ENCODE measurements at regions not wholly inside any gene's neighbourhood (a gene's known extent, or its start where the extent isn't known, plus 50 kb on each side); places are given as distances from the start of the nearest gene placed in this dataset.

GRCh38 chr3:76387000-76387399, 601.7 kb upstream of the ZNF717 start:
- Mint-ChIP-seq H3K27ac (no peak overlapping the region), H3K4me3 (no peak overlapping the region), H3K4me1 (ENCODE audit: low read depth) (no peaks in the 10 kb centered on the region), H3K27me3 (ENCODE audit: low read depth) (no peaks in the 10 kb centered on the region), H3K9me3 (peaks cover 5 to 8% of the 10 kb centered on the region in 2 donors), H3K36me3 (ENCODE audit: insufficient read depth in 2 of 2) (peaks cover 0 to 3% of the 10 kb centered on the region in 2 donors)
- DNase-seq: no peak
- ATAC-seq (replicated peaks in 1 of 2): no peak

GRCh38 chr3:76400141-76400540, 614.8 kb upstream of the ZNF717 start:
- H3K4me1 Mint-ChIP-seq (ENCODE audit: low read depth): no peaks in the 10 kb centered on the region

GRCh38 chr3:76402926-76403325, 617.6 kb upstream of the ZNF717 start:
- DNase-seq: no peak
- Mint-ChIP-seq H3K36me3 (ENCODE audit: insufficient read depth in 2 of 2) (no peaks in the 10 kb centered on the region), H3K27ac (no peak overlapping the region), H3K9me3 (peaks cover 12 to 13% of the 10 kb centered on the region in 2 donors), H3K4me1 (ENCODE audit: low read depth) (no peaks in the 10 kb centered on the region), H3K4me3 (no peak overlapping the region), H3K27me3 (ENCODE audit: low read depth) (no peaks in the 10 kb centered on the region)
- no peak for ATAC-seq (replicated peaks in 1 of 2)

More at GRCh38 chr3:76400141-76400540, 614.8 kb upstream of the ZNF717 start:
- ATAC-seq (replicated peaks in 1 of 2): no peak
- Mint-ChIP-seq H3K27ac (no peak overlapping the region), H3K27me3 (ENCODE audit: low read depth) (no peaks in the 10 kb centered on the region), H3K4me3 (no peak overlapping the region), H3K9me3 (peaks cover 8 to 12% of the 10 kb centered on the region in 2 donors), H3K36me3 (ENCODE audit: insufficient read depth in 2 of 2) (peaks cover 0 to 2% of the 10 kb centered on the region in 2 donors)
- no peak for DNase-seq

GRCh38 chr3:76403556-76403955, 618.2 kb upstream of the ZNF717 start:
- Mint-ChIP-seq H3K27ac (no peak overlapping the region), H3K36me3 (ENCODE audit: insufficient read depth in 2 of 2) (no peaks in the 10 kb centered on the region), H3K9me3 (peaks cover 12 to 15% of the 10 kb centered on the region in 2 donors), H3K27me3 (ENCODE audit: low read depth) (no peaks in the 10 kb centered on the region), H3K4me1 (ENCODE audit: low read depth) (no peaks in the 10 kb centered on the region), H3K4me3 (no peak overlapping the region)
- no peak for ATAC-seq (replicated peaks in 1 of 2)
- DNase-seq: no peak

GRCh38 chr3:76405196-76405595, 619.8 kb upstream of the ZNF717 start:
- H3K27me3 Mint-ChIP-seq (ENCODE audit: low read depth): no peaks in the 10 kb centered on the region
- no peak overlapping the region for H3K4me3 Mint-ChIP-seq
- H3K27ac Mint-ChIP-seq: no peak overlapping the region
- no peaks in the 10 kb centered on the region for H3K4me1 Mint-ChIP-seq (ENCODE audit: low read depth)
- no peak for ATAC-seq (replicated peaks in 1 of 2)
- H3K36me3 Mint-ChIP-seq (ENCODE audit: insufficient read depth in 2 of 2): no peaks in the 10 kb centered on the region
- no peak for DNase-seq
- peaks cover 12 to 15% of the 10 kb centered on the region in 2 donors for H3K9me3 Mint-ChIP-seq

GRCh38 chr3:76410762-76411281, 625.5 kb upstream of the ZNF717 start:
- Mint-ChIP-seq H3K9me3 (peaks cover 10 to 14% of the 10 kb centered on the region in 2 donors), H3K4me3 (no peak overlapping the region), H3K4me1 (ENCODE audit: low read depth) (no peaks in the 10 kb centered on the region), H3K27ac (no peak overlapping the region), H3K36me3 (ENCODE audit: insufficient read depth in 2 of 2) (peaks cover 0 to 2% of the 10 kb centered on the region in 2 donors), H3K27me3 (ENCODE audit: low read depth) (no peaks in the 10 kb centered on the region)
- ATAC-seq (replicated peaks in 1 of 2) (no peak), DNase-seq (no peak)

GRCh38 chr3:76415384-76415783, 624.5 kb upstream of the ROBO2 start:
- no peak for DNase-seq
- no peak for ATAC-seq (replicated peaks in 1 of 2)
- Mint-ChIP-seq H3K36me3 (ENCODE audit: insufficient read depth in 2 of 2) (peaks cover 0 to 2% of the 10 kb centered on the region in 2 donors), H3K4me3 (no peak overlapping the region), H3K9me3 (peaks cover 4 to 15% of the 10 kb centered on the region in 2 donors), H3K4me1 (ENCODE audit: low read depth) (no peaks in the 10 kb centered on the region), H3K27me3 (ENCODE audit: low read depth) (no peaks in the 10 kb centered on the region), H3K27ac (no peak overlapping the region)

GRCh38 chr3:76429581-76430177, 610.2 kb upstream of the ROBO2 start:
- Mint-ChIP-seq H3K9me3 (peaks cover 3 to 20% of the 10 kb centered on the region in 2 donors), H3K4me1 (ENCODE audit: low read depth) (no peaks in the 10 kb centered on the region), H3K27ac (no peak overlapping the region), H3K4me3 (no peak overlapping the region), H3K27me3 (ENCODE audit: low read depth) (no peaks in the 10 kb centered on the region), H3K36me3 (ENCODE audit: insufficient read depth in 2 of 2) (peaks cover 1% of the 10 kb centered on the region in 2 donors)
- DNase-seq: no peak
- no peak for ATAC-seq (replicated peaks in 1 of 2)

- H3K4me1 Mint-ChIP-seq (ENCODE audit: low read depth): no peaks in the 10 kb centered on the region
- peaks cover 0 to 12% of the 10 kb centered on the region in 2 donors for H3K9me3 Mint-ChIP-seq
- H3K27ac Mint-ChIP-seq: no peak overlapping the region
- peaks cover 1% of the 10 kb centered on the region in 2 donors for H3K36me3 Mint-ChIP-seq (ENCODE audit: insufficient read depth in 2 of 2)
- no peaks in the 10 kb centered on the region for H3K27me3 Mint-ChIP-seq (ENCODE audit: low read depth)
- no peak overlapping the region for H3K4me3 Mint-ChIP-seq
- DNase-seq: no peak
- no peak for ATAC-seq (replicated peaks in 1 of 2)
These were observed 607.5 kb upstream of the ROBO2 start for GRCh38 chr3:76432396-76432795.

GRCh38 chr3:76436894-76437293, 603.0 kb upstream of the ROBO2 start:
- no peaks in the 10 kb centered on the region for H3K27me3 Mint-ChIP-seq (ENCODE audit: low read depth)
- H3K36me3 Mint-ChIP-seq (ENCODE audit: insufficient read depth in 2 of 2): peaks cover 1% of the 10 kb centered on the region in 2 donors
- H3K9me3 Mint-ChIP-seq: peaks cover 6 to 16% of the 10 kb centered on the region in 2 donors
- no peak overlapping the region for H3K4me3 Mint-ChIP-seq
- no peak for DNase-seq
- ATAC-seq (replicated peaks in 1 of 2): no peak
- no peaks in the 10 kb centered on the region for H3K4me1 Mint-ChIP-seq (ENCODE audit: low read depth)
- H3K27ac Mint-ChIP-seq: no peak overlapping the region

GRCh38 chr3:76438971-76439370, 600.9 kb upstream of the ROBO2 start:
- no peak for DNase-seq

GRCh38 chr3:76442374-76442915, 597.5 kb upstream of the ROBO2 start:
- DNase-seq (no peak), ATAC-seq (replicated peaks in 1 of 2) (no peak)
- H3K27me3 Mint-ChIP-seq (ENCODE audit: low read depth): no peaks in the 10 kb centered on the region
- H3K36me3 Mint-ChIP-seq (ENCODE audit: insufficient read depth in 2 of 2): no peaks in the 10 kb centered on the region
- H3K4me1 Mint-ChIP-seq (ENCODE audit: low read depth): no peaks in the 10 kb centered on the region
- H3K4me3 Mint-ChIP-seq: no peak overlapping the region
- H3K9me3 Mint-ChIP-seq: peaks cover 6 to 9% of the 10 kb centered on the region in 2 donors
- no peak overlapping the region for H3K27ac Mint-ChIP-seq

More at GRCh38 chr3:76438971-76439370, 600.9 kb upstream of the ROBO2 start:
- Mint-ChIP-seq H3K9me3 (peaks cover 6 to 10% of the 10 kb centered on the region in 2 donors), H3K36me3 (ENCODE audit: insufficient read depth in 2 of 2) (peaks cover 0 to under 1% of the 10 kb centered on the region in 2 donors), H3K4me3 (no peak overlapping the region), H3K27ac (no peak overlapping the region), H3K27me3 (ENCODE audit: low read depth) (no peaks in the 10 kb centered on the region), H3K4me1 (ENCODE audit: low read depth) (no peaks in the 10 kb centered on the region)
- no peak for ATAC-seq (replicated peaks in 1 of 2)

GRCh38 chr3:76456322-76456721, 583.6 kb upstream of the ROBO2 start:
- Mint-ChIP-seq H3K36me3 (ENCODE audit: insufficient read depth in 2 of 2) (peaks cover 2 to 3% of the 10 kb centered on the region in 2 donors), H3K4me3 (no peak overlapping the region), H3K27ac (no peak overlapping the region), H3K27me3 (ENCODE audit: low read depth) (no peaks in the 10 kb centered on the region), H3K9me3 (peaks cover 2 to 5% of the 10 kb centered on the region in 2 donors), H3K4me1 (ENCODE audit: low read depth) (no peaks in the 10 kb centered on the region)
- DNase-seq (no peak), ATAC-seq (replicated peaks in 1 of 2) (no peak)
